DMS79 treated with DMSO at 0.1 percent for 48 hours (cell line): ENCODE measurements at regions not wholly inside any gene's neighbourhood (a gene's known extent, or its start where the extent isn't known, plus 50 kb on each side); places are given as distances from the start of the nearest gene placed in this dataset.

Experiments used
- DNase-seq: peaks from one replicate; lab custom pipeline; 2025; lab: John Stamatoyannopoulos, UW

DNA sequence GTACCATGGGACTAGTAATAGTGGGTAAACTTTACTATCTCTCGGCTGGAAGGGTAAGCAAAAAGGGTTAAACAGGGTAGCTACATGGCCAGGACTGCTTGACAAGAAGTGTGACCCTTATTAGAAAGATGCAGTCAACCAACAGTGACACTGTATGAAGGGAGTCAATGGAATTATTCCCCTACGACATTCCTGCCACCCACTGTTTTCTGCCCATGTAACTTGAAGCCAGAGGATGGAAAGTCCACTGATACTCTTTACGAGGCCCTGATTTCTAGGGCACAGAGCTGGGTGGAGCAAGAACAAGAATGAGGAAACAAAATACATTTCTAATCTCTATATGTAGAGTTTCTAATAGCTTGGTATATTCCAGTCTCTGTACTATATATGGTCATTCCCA is 1102.5 kb downstream of the CDH11 start:
- no peak for DNase-seq

DNA sequence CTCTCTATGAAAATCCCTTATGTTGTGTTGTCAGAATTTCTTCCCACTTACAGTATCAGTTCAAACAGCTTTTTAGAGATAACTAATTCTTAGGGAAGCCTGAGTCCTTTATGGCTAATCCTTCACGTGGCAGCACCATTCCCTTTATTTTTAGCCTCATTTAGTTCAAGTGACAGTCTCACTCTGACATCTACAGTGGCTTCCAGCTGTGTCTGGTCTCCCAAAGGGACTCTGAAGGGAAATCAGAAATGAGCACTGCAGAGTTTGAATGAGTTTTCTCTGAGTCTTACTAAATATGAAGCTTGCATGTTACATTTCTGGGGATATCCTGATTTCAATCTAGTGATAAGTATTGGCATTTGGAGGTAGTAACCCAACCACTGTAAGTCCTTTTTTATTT is 1104.1 kb downstream of the CDH11 start:
- DNase-seq: no peak

- DNase-seq: no peak
Measured at GRCh38 chr16:64013856-64014255, 1108.0 kb downstream of the CDH11 start.

DNA sequence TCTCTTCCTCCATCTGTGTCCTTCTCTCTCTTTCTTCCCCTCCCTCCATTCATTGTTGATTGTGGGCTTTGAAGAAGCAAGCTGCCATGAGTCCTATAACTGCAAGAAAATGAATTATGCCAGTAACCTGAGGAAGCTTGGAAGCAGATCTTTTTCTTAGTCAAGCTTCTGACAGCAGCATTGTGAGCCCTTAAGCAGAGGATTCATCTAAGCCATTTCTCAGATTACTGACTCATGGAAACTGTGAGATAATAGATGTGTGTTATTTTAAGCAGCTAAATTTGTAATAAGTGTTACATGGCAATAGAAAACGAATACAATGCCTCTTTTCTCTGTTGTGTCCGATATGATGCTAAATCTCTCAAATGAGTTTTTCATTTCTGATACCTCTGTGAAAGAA is 1109.7 kb downstream of the CDH11 start:
- DNase-seq: no peak

- no peak for DNase-seq
Measured at GRCh38 chr16:64011650-64012049, 1110.2 kb downstream of the CDH11 start.

- DNase-seq: no peak
Measured at GRCh38 chr16:64008131-64008530, 1113.7 kb downstream of the CDH11 start.

DNA sequence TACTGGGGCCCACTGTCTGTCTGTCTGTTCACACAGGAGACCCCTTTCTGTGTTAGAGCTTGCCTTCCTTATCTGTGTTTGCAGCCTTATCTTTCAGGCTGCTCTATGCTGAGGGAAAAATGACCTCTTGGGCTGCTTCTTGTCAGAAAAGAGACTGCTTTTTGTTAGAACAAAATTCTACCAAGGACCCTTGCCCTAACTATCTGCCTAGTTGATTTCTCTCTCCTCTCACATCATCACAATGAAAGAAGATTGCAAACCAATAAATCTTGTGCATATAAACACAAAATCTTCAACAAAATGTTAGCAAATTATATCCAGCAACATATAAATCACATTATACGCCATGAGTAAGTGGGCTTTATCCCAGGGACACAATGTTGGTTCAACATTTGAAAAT is 1117.7 kb downstream of the CDH11 start:
- no peak for DNase-seq

DNA sequence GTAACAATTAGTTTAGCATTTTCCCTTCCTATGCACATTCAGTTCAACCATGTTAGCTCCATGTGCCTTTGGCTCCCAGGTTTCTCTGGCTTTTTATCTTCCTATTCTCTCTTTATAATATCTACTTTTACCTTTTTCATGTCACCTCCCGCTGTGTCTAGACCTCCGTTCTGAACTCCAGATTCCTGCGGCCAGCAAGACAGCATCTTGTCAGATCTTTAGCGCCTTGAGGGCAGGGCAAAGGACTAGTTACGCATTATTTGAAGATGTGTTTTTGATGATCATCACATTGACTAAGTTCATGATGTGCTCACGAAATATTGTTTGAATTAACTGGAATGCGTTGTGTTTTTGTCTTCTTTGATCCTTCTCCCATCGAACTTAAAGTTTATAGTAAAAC is 1126.8 kb downstream of the CDH11 start:
- DNase-seq: no peak

GRCh38 chr16:63983401-63983800 is 1138.5 kb downstream of the CDH11 start:
- DNase-seq: peak; percentile 27

DNA sequence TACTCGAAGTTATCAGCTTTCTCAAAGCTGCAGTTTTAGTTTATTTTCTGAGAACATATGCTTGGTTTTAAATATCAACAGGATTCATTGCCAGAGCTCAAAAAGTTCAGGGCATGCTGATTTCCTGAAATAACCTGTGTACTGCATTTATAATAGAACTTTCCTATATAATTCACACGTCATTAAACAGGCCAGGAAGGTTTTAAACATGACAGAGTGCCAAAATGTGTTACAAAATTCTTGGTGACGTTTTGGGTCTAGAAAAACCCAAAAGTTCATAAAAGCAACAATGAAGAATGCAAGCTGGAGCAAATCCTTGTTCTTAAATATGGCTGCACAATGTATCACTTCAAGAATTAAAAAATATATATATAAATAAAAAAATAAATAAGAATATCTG is 1139.1 kb downstream of the CDH11 start:
- no peak for DNase-seq

DNA sequence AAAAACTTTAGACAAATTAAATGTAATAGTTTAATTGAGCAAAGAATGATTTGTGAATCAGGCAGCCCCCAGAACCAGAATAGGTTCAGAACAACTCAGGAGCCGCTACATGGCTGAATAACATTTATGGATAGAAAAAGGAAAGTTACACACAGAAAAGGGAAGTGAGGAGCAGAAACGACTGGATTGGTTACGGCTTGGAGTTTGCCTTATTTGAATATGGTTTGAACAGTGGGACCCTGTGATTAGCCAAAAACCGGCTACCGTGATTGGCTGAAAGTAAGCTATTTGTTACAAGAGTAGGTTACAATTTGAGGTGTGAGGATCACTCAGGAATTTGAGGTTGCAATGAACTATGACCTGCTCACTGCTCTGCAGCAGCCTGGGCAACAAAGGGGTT is 1139.8 kb downstream of the CDH11 start:
- no peak for DNase-seq

GRCh38 chr16:63981639-63982038 is 1140.2 kb downstream of the CDH11 start:
- no peak for DNase-seq

GRCh38 chr16:63980763-63981162 is 1141.1 kb downstream of the CDH11 start:
- DNase-seq: no peak

DNA sequence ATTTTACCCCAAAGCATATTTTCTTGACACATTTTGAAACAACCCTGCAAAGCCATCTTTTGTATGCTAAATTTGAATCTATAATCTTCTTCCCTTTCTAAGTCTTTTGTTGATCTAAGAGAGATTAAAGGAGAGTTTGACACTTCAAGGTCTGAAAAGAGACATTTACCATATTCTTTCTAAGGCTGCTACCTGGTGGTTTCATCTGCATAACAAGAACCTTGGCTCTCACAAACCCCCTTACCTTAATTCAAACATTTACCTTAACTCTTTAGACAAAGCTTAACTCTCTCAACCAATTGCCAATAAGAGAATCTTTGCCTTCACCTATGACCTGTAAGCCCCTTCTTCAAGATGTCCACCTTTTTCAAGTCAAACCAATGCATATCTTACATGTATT is 1143.6 kb downstream of the CDH11 start:
- DNase-seq: no peak

DNA sequence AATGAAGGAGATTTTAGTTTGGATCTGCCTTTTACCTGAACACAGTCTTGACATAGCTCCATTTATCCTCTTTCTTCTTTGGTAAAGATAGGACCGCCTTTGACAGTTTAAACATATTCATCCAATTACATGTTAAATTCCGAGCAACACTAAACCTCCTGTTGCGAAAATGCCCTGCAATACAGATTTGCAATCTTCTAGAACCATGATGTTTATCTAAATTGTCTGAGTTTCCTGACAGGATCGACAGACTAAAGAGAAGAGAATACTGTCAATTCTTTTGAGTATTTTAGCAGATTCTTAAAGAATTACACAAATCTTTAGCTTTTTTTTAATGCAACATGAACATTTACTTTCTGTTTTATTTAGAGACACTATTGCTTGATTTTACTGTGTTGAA is 1145.5 kb downstream of the CDH11 start:
- no peak for DNase-seq

GRCh38 chr16:63975669-63976068 is 1146.2 kb downstream of the CDH11 start:
- DNase-seq: no peak

DNA sequence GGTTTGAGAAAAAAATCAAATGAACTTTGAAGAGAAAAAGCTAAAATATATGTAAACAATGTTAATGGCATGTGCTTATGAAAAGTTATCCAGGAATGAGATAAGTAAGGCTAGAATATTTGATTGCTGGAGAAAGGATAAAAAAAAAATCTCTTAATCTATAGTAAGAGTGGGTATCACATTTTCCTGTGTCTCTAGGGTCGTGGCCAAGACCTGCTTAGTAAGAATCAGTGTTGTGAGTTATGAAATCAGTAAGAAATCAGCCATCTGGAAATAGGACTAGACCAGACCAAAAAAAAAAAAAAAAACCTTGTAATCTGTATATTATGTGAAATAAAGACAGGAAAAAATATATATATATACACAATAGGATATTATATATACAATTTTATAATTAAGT is 1153.9 kb downstream of the CDH11 start:
- DNase-seq: no peak

- no peak for DNase-seq
Measured at GRCh38 chr16:63960321-63960720, 1161.5 kb downstream of the CDH11 start.

DNA sequence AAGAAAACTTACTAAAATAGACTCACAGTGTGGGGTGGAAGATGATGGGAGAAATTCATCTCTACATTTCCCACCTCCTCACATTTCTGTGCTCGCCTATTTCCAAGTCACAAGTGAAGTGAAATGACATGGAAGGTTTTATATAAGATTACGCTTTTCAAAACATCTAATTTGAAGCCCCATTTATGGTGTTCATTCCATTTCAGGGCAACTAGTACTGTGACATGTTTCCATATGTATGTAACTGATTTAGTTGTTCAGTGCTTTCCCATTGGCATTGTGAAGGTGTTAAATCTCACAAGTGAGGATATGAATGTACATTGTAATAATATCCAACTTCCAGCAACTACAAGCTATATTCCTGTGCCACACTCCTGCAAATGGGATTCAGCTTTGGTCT is 1174.8 kb downstream of the CDH11 start:
- no peak for DNase-seq

GRCh38 chr16:63945806-63946205 is 1176.1 kb downstream of the CDH11 start:
- no peak for DNase-seq

DNA sequence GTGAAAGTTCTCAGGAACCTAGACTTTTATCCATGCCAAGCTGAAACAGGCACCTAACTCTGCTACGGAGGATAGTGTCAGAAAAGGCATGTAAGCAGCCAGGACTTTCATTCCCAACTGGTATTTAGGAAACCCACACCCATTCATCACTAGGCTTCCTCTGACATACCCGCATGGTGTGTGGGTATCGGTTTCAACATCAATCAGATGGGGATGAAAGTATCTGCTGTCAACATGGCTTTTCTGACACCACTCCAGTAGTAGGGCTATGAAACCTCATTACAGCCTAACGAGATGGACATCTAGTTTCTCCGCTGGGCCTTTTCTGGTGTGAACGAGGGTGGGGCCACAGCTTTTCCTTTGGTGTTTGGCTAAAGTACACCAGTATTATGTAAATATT is 1178.3 kb downstream of the CDH11 start:
- no peak for DNase-seq

GRCh38 chr16:63938661-63939060 is 1183.2 kb downstream of the CDH11 start:
- no peak for DNase-seq

GRCh38 chr16:63933841-63934240 is 1188.0 kb downstream of the CDH11 start:
- no peak for DNase-seq

DNA sequence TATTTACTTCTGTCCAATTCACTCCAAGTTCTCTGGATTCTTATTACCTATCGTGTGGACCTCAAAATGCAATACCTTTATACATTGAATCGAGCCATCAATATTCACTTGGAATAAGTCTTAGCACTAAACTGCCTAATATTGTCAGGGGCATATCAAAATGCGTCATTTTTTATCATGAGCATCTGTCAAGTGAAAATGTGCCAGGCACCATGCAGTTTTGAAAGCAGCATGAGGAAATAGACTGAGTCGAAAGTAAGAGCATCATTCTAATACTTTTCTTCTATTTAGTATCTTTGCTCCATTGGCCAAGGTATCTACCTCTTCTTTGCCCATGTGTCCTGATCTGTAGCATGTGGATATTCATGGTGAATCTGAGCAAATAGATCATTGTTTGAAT is 1193.4 kb downstream of the CDH11 start:
- DNase-seq: no peak

DNA sequence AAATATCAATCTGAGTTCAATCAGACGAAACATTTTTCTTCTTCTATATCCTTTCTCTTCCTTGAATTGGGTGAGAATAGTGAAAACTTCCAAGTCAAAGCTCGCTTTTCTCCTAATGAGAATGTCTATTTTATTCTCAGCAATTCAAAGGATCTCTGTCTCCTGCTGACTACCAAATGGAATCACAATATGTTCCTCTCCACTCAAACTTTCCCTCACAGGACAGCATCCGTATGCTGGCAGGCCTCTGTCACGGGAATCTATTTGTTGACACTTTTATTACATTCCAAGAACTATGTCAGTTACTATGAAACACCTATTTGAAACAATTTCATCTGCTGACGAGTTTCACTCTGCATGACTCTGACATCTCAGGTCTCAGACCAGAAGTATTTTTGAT is 1196.6 kb downstream of the CDH11 start:
- no peak for DNase-seq
